Urothelium cell line (cell line): ENCODE measurements at regions not wholly inside any gene's neighbourhood (a gene's known extent, or its start where the extent isn't known, plus 50 kb on each side); places are given as distances from the start of the nearest gene placed in this dataset.

Source experiments
- DNase-seq: peaks from one replicate; pipeline ENCODE4 v3.0.0; 2011; ENCODE audit warnings: low spot score, mixed read lengths
- FAIRE-seq: peaks from 2 replicates; lab custom pipeline; 2011; peaks lifted over from hg19 to GRCh38; lab: Jason Lieb, UNC

DNA sequence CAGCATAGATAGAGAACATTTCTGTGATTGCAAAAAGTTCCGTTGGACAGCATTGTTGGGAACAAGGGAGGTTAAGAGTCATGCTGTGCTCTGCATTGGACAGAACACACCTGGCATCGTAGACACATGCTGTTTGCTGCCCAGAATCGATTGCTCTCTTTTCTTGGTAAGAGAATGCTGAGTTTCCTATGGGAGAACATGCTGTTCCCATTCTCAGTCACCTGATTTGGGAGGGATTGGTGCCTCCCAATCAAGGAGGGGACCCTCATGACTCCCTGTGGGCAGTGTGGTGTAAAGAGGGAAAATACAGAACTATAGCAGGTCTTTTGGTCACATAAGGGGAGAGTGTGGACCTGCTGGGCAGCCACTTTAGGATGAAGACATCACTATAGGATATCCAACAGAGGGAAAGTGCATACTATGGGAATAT is 555.4 kb upstream of the CLINT1 start:
- FAIRE-seq (no peak), DNase-seq (no peak)

- FAIRE-seq, result no peak
- DNase-seq, result no peak
Observed at GRCh38 chr5:158413122-158413680, 554.3 kb upstream of the CLINT1 start.

- DNase-seq (no peak), FAIRE-seq (no peak)
Observed at GRCh38 chr5:158410976-158411375, 552.0 kb upstream of the CLINT1 start.

DNA sequence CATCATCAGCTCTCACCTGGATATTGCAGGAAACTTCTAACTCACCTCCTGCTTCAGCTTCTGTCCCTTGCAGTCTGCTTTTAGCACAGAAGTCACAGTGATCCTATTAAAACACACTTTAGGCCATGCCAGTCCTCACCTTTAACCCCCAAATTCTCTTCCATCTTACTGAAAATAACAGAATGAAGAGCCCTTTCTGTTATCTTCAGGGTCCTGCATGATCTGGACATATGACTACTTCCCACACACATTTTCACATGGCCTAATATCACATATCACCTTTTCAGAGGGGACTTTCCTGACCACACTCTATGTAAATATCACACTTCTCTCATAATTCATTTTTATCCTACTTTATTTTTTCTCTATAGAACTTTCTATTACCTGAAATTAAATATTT is 550.6 kb upstream of the CLINT1 start:
- no peak for DNase-seq
- FAIRE-seq, result no peak

DNA sequence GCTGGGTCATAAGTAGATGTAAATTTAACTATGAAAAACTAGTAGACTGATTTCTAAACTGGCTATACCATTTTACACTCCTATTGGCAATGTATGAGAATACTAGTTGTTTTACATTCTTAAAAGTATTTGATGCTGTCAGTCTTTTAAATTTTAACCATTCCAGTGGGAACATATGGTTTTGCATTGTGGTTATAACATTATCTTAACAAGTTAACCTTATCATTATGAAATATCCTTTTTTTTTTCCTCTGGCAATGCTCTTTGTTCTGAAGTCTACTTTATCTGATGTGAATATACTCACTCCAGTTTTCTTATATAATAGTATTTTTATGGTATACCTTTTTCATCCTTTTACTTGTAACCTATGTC is 548.9 kb upstream of the CLINT1 start:
- DNase-seq, result no peak
- no peak for FAIRE-seq

DNA sequence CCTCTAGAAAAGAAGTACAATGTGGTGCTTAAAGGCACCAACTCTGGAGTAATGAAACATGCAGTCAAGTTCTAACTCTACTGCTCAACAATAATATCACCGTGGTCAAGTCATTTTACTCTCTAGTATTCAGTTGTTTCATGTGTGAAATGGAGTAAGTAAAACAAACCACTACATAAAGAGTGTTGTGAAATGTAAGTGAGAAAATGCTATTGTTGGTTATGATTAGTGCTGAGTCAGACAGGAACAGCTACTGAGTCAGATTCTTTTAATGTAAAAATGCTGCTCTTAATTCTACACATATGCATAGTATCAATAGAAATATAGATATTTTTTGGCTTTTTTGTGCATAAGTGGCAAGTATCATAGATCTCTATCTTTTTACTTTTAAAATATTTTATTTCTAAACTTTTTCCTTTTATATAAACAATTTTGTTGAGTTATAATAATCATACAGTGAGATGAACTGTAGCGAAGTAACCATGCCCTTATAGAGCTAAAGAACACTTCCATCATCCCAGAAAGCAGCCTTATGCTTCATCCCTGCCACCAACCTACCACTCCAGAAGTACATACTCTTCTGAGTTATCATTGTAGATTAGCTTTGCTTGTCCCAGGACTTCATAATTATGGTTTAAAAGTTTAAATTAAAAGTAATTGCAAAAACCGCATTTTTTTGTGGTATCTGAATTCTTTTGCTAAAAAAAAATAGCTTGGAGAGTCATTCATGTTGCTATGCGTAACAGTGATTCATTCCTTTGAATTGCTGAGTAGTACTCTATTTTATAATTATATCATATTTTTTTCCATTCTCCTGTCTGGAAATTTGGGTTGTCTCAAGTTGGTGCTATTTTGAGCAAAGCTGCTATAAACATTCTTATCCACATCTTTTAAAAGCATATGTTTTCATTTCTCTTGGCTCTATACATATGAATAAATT is 548.2 kb upstream of the CLINT1 start:
- DNase-seq (no peak), FAIRE-seq (no peak)

DNA sequence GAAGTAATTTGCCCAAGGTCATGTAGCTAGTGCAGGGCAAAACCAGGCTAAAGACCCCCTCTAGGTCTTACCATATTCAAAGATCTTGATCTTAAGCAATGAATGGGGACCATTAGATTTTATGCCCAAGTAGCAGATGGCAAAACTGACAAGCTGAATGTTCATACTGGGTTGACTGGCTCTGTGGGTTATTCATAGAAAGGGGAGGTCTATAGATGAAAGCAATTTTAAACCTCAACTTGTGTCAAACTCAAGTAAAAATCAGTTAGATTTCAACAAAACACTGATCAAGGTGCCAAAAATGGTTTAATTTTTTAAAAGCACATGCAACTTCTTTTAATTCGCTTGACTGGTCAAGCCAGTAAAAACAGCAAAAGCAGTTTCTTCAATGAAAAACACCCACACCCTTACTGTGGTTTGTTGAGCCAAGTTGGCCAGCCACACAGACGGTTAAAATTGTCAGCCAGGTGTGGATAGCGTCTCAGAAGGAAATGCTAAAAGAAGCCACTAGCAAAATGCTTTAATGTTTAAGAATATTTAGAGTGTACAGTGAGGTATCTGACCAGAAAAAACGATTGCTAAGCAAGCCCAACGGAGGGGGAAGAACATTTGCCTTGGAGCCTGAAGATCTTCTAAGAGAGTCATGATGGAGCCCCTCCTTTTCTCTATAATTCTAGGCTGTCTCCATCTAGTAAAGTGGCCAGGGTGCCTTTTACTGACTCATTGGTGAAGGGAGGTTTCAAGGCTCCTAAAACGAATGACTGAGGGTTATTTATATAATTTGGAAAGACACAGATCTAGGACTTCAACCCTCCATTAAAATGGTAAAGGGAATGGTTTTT is 539.6 kb upstream of the CLINT1 start:
- FAIRE-seq (no peak), DNase-seq (no peak)

DNA sequence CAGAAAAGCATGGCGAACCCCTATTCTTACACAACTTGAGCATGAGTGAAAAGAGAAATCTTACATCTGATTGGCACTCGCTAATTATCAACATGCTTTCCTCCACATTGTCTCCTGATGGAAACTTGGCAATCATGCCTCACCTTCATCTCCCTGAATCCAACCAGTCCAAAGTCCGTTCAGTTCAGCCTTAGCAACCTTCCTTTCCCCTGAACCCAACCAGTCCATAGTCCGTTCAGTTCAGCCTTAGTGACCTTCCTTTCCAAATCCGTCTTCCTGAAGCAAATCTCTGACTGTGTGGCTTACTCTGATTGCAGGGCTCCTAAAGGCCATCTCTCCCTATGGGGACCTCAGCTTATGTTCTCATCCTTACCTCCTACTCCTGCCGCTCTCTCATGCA is 538.3 kb upstream of the CLINT1 start:
- no peak for DNase-seq
- FAIRE-seq, result no peak

- FAIRE-seq (no peak), DNase-seq (no peak)
Observed at GRCh38 chr5:158394102-158394501, 535.2 kb upstream of the CLINT1 start.

GRCh38 chr5:158393457-158393856 is 534.5 kb upstream of the CLINT1 start:
- FAIRE-seq, result no peak
- DNase-seq, result no peak

GRCh38 chr5:158392753-158393152 is 533.8 kb upstream of the CLINT1 start:
- no peak for DNase-seq
- FAIRE-seq, result no peak

- DNase-seq (no peak), FAIRE-seq (no peak)
Observed at GRCh38 chr5:158390577-158390976, 531.6 kb upstream of the CLINT1 start.

GRCh38 chr5:158389786-158390185 is 530.8 kb upstream of the CLINT1 start:
- DNase-seq, result no peak
- FAIRE-seq, result no peak

DNA sequence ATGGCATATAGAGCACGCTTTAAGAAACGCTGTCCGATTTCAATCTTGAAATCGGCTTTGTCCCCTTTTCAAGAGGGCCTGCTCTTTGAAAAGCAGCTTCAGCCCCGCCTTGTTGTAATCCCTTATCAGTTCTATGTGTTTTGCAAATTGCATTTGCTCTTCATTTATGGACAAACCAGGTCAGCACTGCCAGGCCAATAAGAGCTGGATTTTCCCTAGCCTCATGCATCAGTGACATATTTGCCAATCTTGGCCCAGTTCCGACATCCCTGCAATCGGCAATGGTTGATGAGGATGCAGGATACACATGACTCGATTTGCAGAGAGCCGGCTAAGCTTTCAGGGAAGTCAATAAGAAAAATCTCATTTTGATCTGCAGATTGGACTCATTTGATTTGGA is 529.1 kb upstream of the CLINT1 start:
- no peak for FAIRE-seq
- DNase-seq, result no peak

GRCh38 chr5:158387499-158387898 is 528.6 kb upstream of the CLINT1 start:
- no peak for FAIRE-seq
- DNase-seq, result no peak

GRCh38 chr5:158385982-158386381 is 527.0 kb upstream of the CLINT1 start:
- DNase-seq (no peak), FAIRE-seq (no peak)

DNA sequence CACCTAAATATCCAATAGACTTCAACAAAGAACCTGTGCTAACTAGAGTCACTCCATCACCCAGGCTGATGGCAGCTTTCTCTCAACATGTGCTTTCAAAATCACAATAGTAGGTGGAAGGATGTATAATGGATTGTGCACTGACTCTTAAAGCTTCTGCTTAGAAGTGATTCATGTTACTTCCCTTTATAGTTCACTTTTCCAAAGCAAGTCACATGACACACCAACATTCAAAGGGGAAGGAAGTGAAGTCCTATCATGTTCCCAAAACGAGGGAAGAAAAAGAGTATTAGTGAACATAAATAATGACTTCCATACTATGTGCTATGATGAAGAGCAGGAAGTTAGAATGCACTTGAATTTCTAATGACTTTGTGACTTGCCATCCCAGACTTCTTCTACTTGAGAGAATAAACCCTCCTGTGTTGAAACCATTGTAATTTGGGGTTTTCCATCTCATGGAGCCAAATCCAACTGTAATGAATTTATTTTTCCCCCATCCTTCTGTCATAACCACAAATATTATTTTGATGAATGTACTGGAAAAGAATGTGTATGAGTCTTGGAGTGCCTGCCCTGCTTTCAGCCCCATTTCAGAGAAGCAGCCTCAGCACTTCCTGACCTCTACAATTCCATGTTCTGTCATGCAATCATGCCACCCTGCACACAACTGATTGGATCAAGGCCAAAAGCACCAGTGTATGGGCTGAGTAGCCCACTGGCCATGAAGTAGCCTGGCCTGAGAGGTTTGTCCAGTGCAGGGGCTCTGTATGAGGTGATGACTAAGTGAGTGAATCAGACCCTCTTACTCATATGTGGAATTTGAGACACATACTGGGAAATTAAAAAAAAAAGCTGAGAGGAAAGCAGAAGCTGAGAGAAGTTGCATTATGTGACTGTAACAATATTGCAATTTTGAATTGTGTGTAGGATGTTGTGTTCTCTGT is 525.9 kb upstream of the CLINT1 start:
- DNase-seq (peak; percentile 72), FAIRE-seq (peak; percentile 13)

- peak; percentile 37 for FAIRE-seq
- no peak for DNase-seq
Observed at GRCh38 chr5:158383486-158383885, 524.5 kb upstream of the CLINT1 start.

DNA sequence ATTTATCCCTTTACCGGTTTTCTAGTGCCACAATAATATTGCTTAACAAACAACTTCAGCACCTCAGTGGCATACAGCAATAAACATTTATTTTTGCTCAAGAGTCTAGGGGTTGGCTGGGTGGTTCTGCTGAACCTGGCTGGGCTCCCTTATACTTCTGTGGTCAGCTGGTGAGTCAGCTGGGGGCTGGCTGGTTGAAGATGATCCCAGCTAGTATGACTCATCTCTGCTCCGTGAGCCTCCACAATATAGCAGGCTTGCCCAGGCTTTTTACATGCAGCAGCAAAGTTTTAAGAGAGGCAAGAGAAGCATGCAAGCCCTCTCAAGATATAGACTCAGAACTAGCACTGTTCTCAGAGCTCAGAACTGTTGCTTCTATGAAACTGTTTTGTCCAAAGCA is 523.5 kb upstream of the CLINT1 start:
- DNase-seq, result peak; percentile 91
- no peak for FAIRE-seq

GRCh38 chr5:158381614-158382160 is 522.7 kb upstream of the CLINT1 start:
- DNase-seq, result no peak
- no peak for FAIRE-seq
